Breast epithelium (tissue), 3 donors: ENCODE measurements at regions not wholly inside any gene's neighbourhood (a gene's known extent, or its start where the extent isn't known, plus 50 kb on each side); places are given as distances from the start of the nearest gene placed in this dataset.

Experiments
- CTCF ChIP-seq, 3 donors: fragments of 450-650 bp; IDR thresholded peaks; one replicate each; pipeline ENCODE4 v1.5.1; 2016 to 2017; ENCODE audit warnings: antibody characterized with exemption in 3 of 3, mild to moderate bottlenecking in 3 of 3, moderate library complexity in 3 of 3
- POLR2A ChIP-seq: fragments of 450-650 bp; IDR thresholded peaks from one replicate; pipeline ENCODE4 v1.6.1; 2016; ENCODE audit warnings: antibody characterized with exemption, mild to moderate bottlenecking, moderate library complexity

- TF ChIP-seq POLR2A (no peak), CTCF (IDR thresholded peaks at IDR 0.05) (no peak)
Measured at GRCh38 chr17:63290351-63290750, 155.8 kb downstream of the CYB561 start.
